ENCODE measurements at regions not wholly inside any gene's neighbourhood (a gene's known extent, or its start where the extent isn't known, plus 50 kb on each side); places are given as distances from the start of the nearest gene placed in this dataset.

GRCh38 chr4:11817088-11817487 is 388.4 kb upstream of the HS3ST1 start:
- Histone ChIP-seq H3K79me1 (ENCODE audit: low read depth, low read length) (no peaks in the 10 kb centered on the region), H3K56ac (replicated peaks; ENCODE audit: insufficient read length, low read depth, low read length) (no peak overlapping the region), H4K8ac (ENCODE audit: extremely low read depth, insufficient read depth, low read length) (no peak overlapping the region), H4K91ac (replicated peaks; ENCODE audit: insufficient read length, low read length) (no peak overlapping the region), H3K9ac (replicated peaks in 1 of 4; ENCODE audit: extremely low read depth in 1 of 4, low read depth in 3 of 4, low read length in 3 of 4) (no peak overlapping the region), H2AFZ (ENCODE audit: low read length) (no peak overlapping the region), H3K36me3 (ENCODE audit: control insufficient read depth in 2 of 4, insufficient read depth in 4 of 4, low read length in 3 of 4) (no peaks in the 10 kb centered on the region), H3K23ac (ENCODE audit: insufficient read length) (no peak overlapping the region), H4K20me1 (replicated peaks in 1 of 2; ENCODE audit: control insufficient read depth in 1 of 2, insufficient read depth in 2 of 2, low read length in 2 of 2) (no peaks in the 10 kb centered on the region), H3K4me1 (replicated peaks in 1 of 4; ENCODE audit: control insufficient read depth in 3 of 4, insufficient read depth in 4 of 4, low read length in 3 of 4) (peaks cover 0 to 8% (median 4%) of the 10 kb centered on the region in 4 experiments; a peak in 4 of 7 replicates), H2BK120ac (replicated peaks; ENCODE audit: low read depth, low read length) (no peak overlapping the region), H3K14ac (ENCODE audit: insufficient read length) (no peak overlapping the region), H2BK20ac (ENCODE audit: low read length) (no peak overlapping the region), H3K4me2 (ENCODE audit: insufficient read depth in 1 of 2, low read depth in 2 of 2, low read length in 2 of 2) (no peak overlapping the region), H2BK12ac (ENCODE audit: low read depth, low read length) (no peak overlapping the region), H3K9me3 (ENCODE audit: insufficient read depth in 2 of 2, low read depth in 1 of 2, low read length in 1 of 2) (no peaks in the 10 kb centered on the region), H3K4me3 (ENCODE audit: extremely low read depth in 1 of 4, insufficient read depth in 2 of 4, low read depth in 3 of 4, low read length in 4 of 4) (no peak overlapping the region), H2BK15ac (ENCODE audit: low read length) (no peak overlapping the region), H3K18ac (ENCODE audit: extremely low read depth, low read length) (no peak overlapping the region), H4K5ac (ENCODE audit: insufficient read length, low read depth, low read length) (no peak overlapping the region), H3K23me2 (ENCODE audit: low read depth, low read length) (no peaks in the 10 kb centered on the region), H2BK5ac (ENCODE audit: low read depth, low read length) (no peak overlapping the region), H3K27ac (ENCODE audit: low read depth, low read length) (no peak overlapping the region), H3K27me3 (replicated peaks in 1 of 4; ENCODE audit: control insufficient read depth in 3 of 4, extremely low read depth in 1 of 4, insufficient read depth in 3 of 4, low read length in 3 of 4) (no peaks in the 10 kb centered on the region), H2AK5ac (ENCODE audit: low read depth, low read length) (no peak overlapping the region), H3K79me2 (ENCODE audit: control insufficient read depth in 1 of 2, insufficient read depth in 2 of 2, low read length in 2 of 2) (no peaks in the 10 kb centered on the region), H3K4ac (replicated peaks; ENCODE audit: insufficient read length, low read depth, low read length) (no peak overlapping the region)
- FAIRE-seq (no peak), DNase-seq (ENCODE audit: low read depth in 1 of 2, low spot score in 2 of 2) (no peak)
- ChIA-PET CTCF (ENCODE audit: partially characterized antibody) (interaction anchor here (1.2 to 1.4 kb wide), 4 partner anchors 11 to 51 kb away, joined by 3 to 4 read pairs (median 3); no protein-coding TSS in a partner anchor), POLR2A (ENCODE audit: partially characterized antibody) (no interaction called here)
- TF ChIP-seq SRF (IDR thresholded peaks at IDR 0.05; ENCODE audit: low read depth, low read length) = no peak
- TF ChIP-seq SIRT6 (IDR thresholded peaks at IDR 0.05; ENCODE audit: low read length) = no peak
- no peak for TF ChIP-seq RNF2 (IDR thresholded peaks at IDR 0.05; ENCODE audit: borderline replicate concordance, low read depth, low read length, missing control alignments, poor library complexity, severe bottlenecking)
- TF ChIP-seq RBBP5 (IDR thresholded peaks at IDR 0.05; ENCODE audit: borderline replicate concordance, low read depth, low read length) = no peak
- no peak for TF ChIP-seq CTBP2 (IDR thresholded peaks at IDR 0.05; ENCODE audit: borderline replicate concordance, insufficient read depth, insufficient read length, low read length)
- no peak for TF ChIP-seq TCF12 (IDR thresholded peaks at IDR 0.05; ENCODE audit: low read depth, low read length)
- no peak for TF ChIP-seq POLR2AphosphoS5 (IDR thresholded peaks at IDR 0.05; ENCODE audit: low read depth, low read length)
- no peak for TF ChIP-seq KDM5A (IDR thresholded peaks at IDR 0.05; ENCODE audit: low read length)
- no peak for TF ChIP-seq SP1 (IDR thresholded peaks at IDR 0.05; ENCODE audit: low read depth, low read length)
- no peak for TF ChIP-seq CBX8 (IDR thresholded peaks at IDR 0.05; ENCODE audit: borderline replicate concordance, low read depth, low read length)
- no peak for TF ChIP-seq E2F6 (IDR thresholded peaks at IDR 0.05)
- no peak for TF ChIP-seq EZH2 (IDR thresholded peaks at IDR 0.05; ENCODE audit: low read depth, low read length, severe bottlenecking)
- TF ChIP-seq CREB1 (IDR thresholded peaks at IDR 0.05) = no peak
- no peak for TF ChIP-seq ZNF274 (IDR thresholded peaks at IDR 0.05; ENCODE audit: borderline replicate concordance, extremely low read depth, low read length)
- no peak for TF ChIP-seq JUND (IDR thresholded peaks at IDR 0.05; ENCODE audit: low read length)
- TF ChIP-seq MAX (IDR thresholded peaks at IDR 0.05) = no peak
